HG02610 (cell line): ENCODE measurements at regions not wholly inside any gene's neighbourhood (a gene's known extent, or its start where the extent isn't known, plus 50 kb on each side); places are given as distances from the start of the nearest gene placed in this dataset.
"Not testable (repeated sequence)": the region's sequence is repeated elsewhere in the genome, so short reads cannot be mapped to it uniquely, and the experiment has no call there.

Experiments used
- ATAC-seq: cut with Tn5 transposase; IDR thresholded peaks from one replicate; pipeline ENCODE4 v1.9.1; 2021; ENCODE audit warnings: mild to moderate bottlenecking, moderate library complexity; ENCODE audit not compliant: unreplicated experiment

DNA sequence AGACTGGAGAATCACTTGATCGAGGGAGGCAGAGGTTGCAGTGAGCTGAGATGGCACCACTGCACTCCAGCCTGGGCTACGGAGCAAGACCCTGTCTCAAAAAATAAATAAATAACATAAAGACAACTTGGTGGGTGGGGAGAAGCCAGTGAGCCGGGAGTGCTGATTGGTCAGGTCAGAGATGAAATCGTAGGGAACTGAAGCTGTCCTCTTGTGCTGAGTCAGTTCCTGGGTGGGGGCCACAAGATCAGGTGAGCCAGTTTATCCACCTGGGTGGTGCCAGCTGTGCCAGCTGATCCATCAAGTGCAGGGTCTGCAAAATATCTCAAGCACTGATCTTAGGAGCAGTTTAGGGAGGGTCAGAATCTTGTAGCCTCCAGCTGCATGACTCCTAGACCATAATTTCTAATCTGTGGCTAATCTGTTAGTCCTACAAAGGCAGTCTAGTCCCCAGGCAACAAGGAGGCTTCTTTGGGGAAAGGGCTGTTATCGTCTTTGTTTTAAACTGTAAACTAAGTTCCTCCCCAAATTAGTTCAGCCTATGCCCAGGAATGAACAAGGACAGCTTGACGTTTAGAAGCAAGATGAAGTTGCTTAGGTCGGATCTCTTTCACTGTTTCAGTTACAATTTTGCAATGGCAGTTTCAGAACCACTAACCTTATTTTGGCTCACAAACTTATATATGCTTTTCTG lies 221.5 kb upstream of the MYLIP start:
- ATAC-seq = not testable (repeated sequence)

DNA sequence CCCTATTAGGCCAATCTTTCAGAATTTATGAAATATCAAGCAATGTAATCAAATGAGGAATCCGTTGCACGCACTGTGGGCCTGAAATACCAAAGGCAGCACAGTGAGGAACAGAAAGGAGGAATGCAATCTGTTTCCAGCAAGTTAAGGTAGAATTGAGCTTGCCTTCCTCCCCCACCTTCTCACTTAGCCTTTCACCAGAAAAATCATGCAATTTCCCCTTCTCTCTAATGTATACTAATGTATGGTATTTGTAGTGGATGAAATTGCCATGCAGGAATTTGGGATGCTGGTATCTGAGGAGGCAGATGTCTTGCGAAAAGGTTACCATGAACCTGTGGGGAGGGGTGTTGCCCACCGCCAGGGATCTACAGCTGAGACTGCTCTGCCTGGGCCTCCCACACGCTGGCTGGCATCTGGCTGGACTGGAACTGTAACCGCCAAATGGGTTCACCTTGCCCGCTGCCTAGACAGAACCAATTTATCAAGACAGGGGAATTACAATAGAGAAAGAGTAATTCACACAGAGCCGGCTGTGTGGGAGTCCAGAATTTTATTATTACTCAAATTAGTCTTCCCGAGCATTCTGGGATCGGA lies 222.4 kb upstream of the MYLIP start:
- no peak for ATAC-seq

GRCh38 chr6:15905488-15906419 lies 223.1 kb upstream of the MYLIP start:
- ATAC-seq = no peak

DNA sequence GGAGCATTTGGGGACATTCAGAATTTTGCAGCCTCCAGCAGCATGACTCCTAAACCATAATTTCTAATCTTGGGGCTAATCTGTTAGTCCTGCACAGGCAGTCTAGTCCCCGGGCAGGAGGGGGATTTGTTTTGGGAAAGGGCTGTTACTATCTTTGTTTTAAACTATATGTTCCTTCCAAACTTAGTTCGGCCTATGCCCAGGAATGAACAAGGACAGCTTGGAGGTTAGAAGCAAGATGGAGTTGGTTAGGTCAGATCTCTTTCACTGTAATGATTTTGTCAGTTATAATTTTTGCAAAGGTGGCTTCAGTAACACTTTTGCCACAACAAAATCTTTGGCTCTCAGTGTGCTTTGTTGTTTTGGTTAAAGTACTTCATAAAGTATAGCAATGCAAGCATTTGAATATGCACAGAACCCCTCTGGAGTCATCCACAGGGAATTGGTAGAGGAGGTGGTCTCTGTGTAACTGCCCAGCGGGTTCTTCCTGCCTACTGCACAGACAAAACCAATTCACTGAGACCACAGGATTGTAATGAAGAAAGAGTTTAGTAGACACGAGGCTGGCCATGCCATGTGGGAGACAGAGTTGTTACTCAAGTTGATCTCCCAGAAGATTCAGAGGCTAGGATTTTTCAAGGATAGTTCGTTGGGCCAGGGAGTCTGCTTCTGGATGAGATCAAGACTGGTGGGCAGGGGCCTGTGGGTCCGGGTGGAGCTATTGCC lies 224.1 kb upstream of the MYLIP start:
- ATAC-seq = no peak

- peak; percentile 90 for ATAC-seq
These were observed 227.5 kb upstream of the MYLIP start for GRCh38 chr6:15901141-15902115.

DNA sequence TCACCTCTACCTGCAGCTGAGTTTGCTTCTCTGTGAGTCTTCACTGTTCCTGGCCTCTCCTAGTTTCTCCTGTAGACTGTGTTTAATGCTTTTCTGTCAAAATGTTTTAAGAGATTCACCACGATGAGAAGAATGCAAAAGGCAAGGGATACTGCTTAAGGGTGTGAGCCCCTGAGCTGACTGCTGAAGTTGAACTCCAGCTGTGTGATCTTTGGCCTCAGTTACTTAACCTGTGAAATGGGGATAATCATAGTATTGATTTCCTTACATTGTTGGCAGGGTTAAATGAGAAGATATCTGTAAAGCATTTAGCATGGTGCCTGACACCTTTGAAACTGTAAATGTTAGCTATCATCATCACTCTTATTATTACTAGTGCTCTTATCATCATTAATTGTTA lies 230.2 kb upstream of the MYLIP start:
- no peak for ATAC-seq

DNA sequence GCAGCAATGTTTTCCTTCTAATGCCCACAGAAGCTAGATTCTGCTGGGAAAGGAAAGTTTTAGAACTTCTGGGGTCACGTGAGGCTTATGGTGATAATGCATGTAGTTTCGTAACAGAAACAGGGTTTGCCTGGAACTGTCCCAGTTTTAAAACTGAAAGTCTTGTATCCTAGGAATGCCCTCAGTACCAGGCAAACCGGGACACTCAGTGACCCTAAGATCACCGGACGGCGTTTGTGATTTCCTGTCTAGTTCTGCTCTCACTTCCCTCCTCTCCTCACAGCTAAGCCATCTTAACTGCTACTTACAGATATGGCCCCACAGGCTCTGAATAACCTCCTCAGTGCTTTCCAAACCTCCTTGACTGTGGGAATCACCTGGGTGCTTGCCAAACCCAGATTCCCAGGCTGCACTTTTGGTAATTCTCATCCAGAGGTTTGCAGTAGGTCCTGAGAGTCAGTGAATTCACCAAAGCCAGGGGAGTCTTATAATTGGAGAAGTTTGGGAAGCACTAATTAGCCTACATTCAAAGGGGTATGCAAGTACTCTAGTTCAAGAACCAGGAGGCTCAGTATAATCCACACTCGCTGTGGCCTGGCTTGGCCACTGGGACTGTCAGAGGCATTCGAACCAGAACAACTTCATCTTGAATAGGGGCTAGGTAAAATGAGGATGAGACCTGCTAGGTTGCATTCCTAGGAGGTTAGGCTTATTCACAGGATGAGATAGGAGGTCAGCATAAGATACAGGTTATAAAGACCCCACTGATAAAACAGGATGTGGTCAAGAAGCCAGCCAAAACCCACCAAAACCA lies 231.6 kb upstream of the MYLIP start:
- ATAC-seq = no peak

GRCh38 chr6:15894973-15895725 lies 232.3 kb upstream of the DTNBP1 start:
- no peak for ATAC-seq

DNA sequence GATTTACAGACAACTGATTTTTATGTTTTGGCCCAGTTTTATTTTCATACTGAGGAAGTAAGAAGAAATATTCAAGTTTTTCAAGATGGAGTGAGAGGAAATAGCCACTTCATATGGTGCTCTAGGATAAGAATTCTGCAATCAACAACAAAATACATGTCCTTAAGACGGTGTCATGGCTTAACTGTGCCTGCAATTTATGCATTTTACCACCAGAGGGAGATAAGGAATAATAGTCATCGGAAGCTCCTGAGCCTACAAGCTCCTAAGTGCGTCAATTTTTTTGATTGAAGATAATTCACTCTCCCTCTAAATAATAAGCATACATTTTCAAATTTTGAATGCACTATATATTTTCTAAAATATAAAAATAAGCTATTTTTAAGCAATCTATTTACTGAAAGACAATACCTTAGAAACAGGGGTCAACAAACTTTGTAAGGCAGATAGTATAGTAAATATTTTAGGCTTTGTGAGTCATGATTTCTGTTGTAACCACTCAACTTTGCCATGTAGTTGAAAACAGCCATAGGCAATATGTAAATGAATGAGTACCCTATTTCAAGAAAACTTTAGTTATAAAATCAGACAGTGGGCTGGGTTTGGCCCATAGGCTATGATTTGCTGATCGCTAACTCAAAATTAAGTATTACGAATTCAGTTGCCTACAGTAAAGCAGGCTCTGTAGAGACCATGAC lies 230.9 kb upstream of the DTNBP1 start:
- ATAC-seq = no peak

GRCh38 chr6:15892369-15892768 lies 229.5 kb upstream of the DTNBP1 start:
- no peak for ATAC-seq

GRCh38 chr6:15888798-15889772 lies 226.3 kb upstream of the DTNBP1 start:
- ATAC-seq = no peak

DNA sequence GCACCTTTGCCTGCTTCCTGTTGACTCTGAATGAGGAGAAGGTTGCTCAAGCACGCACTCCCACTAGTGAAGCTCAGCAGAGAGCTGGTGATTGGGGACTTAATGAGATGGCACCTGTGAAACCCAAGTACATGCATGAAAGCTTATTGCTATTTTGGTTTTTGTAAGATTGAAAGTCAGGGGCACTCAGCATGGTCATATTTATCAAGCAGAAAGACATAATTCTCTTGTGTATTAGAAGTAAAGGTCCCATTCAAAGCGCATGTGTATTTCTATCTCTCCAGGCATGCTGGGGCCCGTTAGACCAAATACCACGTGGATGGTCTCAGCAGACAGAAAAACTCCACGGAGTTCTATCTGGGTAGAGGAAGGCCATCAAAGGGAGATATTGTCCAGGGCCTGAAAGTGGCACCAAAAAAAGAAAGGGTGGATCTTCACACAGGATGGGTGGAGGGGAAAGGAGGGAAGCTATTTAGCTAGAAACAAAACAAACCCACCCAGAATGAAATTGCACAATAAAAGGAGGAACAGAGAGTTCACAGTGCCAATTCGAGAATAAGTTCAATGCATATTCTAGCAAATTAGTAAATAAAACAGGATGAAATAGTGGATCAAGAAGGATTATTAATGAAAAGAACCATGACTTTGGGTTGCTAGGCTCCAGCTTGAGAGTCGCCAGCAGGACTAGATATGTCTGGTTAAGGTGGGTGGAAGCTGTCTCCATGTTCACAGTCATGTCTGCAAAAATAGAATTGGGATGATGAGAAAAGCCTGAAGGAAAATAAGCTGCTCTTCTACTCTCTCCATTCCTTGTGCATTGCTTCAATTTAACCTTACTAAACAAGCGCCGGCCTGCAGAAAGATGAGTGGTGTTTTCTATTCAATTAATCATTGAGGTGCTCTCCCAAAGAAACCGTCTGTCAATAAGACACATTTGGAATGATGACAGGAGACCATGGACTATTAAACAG lies 224.9 kb upstream of the DTNBP1 start:
- no peak for ATAC-seq

- ATAC-seq = no peak
These were observed 222.8 kb upstream of the DTNBP1 start for GRCh38 chr6:15885624-15886023.

DNA sequence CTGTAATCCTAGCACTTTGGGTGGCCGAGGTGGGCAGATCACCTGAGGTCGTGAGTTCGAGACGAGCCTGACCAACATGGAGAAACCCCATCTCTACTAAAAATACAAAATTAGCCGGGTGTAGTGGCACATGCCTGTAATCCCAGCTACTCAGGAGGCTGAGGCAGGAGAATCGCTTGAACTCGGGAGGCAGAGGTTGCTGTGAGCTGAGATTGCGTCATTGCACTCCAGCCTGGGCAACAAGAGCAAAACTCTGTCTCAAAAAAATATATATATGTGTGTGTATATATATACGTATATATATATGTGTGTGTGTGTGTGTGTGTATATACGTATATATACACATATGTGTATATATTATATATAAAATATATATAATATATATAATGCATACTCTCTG lies 220.8 kb upstream of the DTNBP1 start:
- not testable (repeated sequence) for ATAC-seq

- ATAC-seq = no peak
These were observed 220.1 kb upstream of the DTNBP1 start for GRCh38 chr6:15882915-15883314.
